H1 (cell line): ENCODE measurements at regions not wholly inside any gene's neighbourhood (a gene's known extent, or its start where the extent isn't known, plus 50 kb on each side); places are given as distances from the start of the nearest gene placed in this dataset.

Experiments
- CTCF ChIP-seq, 3 experiments: IDR thresholded peaks; 1 replicate in 2 of 3; 2 replicates in 1 of 3; pipeline versions ENCODE4 v1.5.1 to v1.6.1; 2011; ENCODE audit warnings: low read length in 3 of 3, mild to moderate bottlenecking in 3 of 3, inconsistent platforms in 2 of 3, low read depth in 1 of 3, moderate library complexity in 1 of 3; ENCODE audit not compliant: insufficient read depth in 1 of 3; ENCODE audit errors: control extremely low read depth in 1 of 3

- TF ChIP-seq CTCF (IDR thresholded peaks at IDR 0.05; ENCODE audit: control extremely low read depth in 1 of 3, insufficient read depth in 1 of 3, low read depth in 1 of 3, low read length in 3 of 3): no peak
Observed at GRCh38 chr14:96951511-96951910, 154.3 kb downstream of the VRK1 start (continued).
